Skin of body (tissue), 1 donor: ENCODE measurements at regions not wholly inside any gene's neighbourhood (a gene's known extent, or its start where the extent isn't known, plus 50 kb on each side); places are given as distances from the start of the nearest gene placed in this dataset.

ENCODE experiments used
- DNase-seq: peaks from one replicate; lab custom pipeline; 2025; lab: John Stamatoyannopoulos, UW

- DNase-seq, result no peak
Measured at GRCh38 chr6:108734271-108734922, 113.8 kb upstream of the ARMC2 start.

- no peak for DNase-seq
Measured at GRCh38 chr6:108735310-108736001, 112.8 kb upstream of the ARMC2 start.

- no peak for DNase-seq
Measured at GRCh38 chr6:108736002-108736361, 112.2 kb upstream of the ARMC2 start.

- DNase-seq, result no peak
Measured at GRCh38 chr6:108736832-108737231, 111.4 kb upstream of the ARMC2 start.

GRCh38 chr6:108737594-108738546 is 110.4 kb upstream of the ARMC2 start:
- peak; percentile 64 for DNase-seq

GRCh38 chr6:108738684-108739416 is 109.4 kb upstream of the ARMC2 start:
- DNase-seq, result no peak

GRCh38 chr6:108739496-108740330 is 108.5 kb upstream of the ARMC2 start:
- no peak for DNase-seq

GRCh38 chr6:108741331-108741989 is 106.8 kb upstream of the ARMC2 start:
- peak; percentile 12 for DNase-seq

GRCh38 chr6:108742041-108742440 is 106.2 kb upstream of the ARMC2 start:
- DNase-seq, result no peak

DNA sequence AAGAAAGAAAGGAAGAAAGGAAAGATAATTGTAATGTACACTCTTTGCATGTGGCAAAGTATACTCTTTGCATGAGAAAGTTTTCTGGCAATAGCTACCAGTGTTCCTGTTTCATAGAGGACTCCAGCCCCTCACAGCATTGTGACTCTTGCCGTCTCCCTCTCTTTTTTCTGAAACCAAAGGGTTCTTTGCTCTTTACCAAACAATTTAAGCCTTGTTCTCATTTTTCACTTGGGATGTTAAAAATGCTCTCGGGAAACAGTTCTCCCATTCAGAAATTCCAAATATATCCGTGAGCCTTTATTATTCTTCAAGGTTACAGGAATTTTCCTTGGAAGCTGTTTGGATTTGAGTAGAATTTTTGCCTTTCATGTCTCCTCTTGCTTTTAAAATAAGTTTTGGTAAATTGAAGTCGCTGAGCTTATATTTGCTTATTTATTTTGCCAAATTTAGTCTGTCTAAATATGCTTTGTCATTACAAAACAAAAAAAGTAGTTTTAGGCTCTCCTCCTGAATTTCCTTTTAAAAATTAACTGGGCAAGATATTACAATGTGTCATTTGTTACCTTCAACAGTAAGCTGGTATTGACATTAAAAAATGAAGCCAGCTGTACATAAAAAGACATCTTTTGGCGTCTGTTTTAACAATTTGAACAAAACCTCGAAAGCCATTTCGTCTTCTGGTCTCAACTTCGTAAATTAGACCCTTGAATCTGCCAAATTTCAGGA is 103.8 kb upstream of the ARMC2 start:
- DNase-seq, result no peak

DNA sequence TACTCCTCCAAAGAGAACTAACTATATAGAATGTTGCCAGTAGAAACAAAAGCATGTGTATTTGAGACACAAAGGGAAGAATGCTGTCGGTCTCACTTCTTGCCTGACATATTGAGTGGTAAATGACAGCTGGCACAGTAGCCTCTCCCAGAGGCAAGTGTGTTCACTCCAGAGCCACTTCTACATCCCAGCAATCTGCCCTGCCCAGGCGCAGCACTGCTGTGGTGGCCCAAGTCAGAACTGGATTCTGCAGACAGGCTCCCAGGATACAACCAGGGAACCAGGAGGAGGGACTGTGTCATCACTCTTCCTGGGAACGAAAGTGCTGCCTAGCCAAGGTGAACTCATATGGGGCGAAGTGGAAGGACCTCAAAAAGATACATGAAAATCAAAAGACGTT is 103.2 kb upstream of the ARMC2 start:
- DNase-seq, result no peak

DNA sequence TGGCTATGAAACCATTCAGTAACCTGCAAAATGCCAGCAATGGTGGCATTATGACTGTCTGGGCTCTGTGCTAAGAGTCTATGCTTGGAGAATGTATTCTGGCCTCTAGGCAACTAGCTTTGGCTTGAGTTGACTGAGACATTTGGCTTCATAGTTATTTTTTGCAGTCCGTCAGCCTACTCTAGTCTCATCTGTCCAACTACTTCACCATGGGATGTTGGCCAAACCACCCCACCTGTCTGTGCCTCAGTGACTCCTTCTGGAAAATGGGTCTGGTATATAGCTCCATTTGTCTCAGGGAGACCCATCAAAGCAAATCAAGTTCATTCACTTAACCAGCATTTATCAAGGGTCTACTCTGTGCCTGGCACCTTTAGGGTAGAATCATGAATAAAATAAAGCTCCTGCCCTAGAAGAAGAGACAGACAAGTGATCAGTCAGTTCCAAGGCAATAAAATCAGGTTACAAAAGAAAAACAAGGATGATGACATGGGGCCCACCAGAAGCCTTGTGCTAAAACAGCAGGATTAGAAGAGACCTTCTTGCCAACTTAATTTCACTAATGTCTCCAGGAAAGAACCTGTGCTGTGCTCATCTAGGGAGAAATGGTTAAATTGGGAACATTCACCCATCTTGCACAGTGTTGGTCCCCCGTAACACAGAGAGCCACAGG is 102.4 kb upstream of the ARMC2 start:
- DNase-seq, result no peak

DNA sequence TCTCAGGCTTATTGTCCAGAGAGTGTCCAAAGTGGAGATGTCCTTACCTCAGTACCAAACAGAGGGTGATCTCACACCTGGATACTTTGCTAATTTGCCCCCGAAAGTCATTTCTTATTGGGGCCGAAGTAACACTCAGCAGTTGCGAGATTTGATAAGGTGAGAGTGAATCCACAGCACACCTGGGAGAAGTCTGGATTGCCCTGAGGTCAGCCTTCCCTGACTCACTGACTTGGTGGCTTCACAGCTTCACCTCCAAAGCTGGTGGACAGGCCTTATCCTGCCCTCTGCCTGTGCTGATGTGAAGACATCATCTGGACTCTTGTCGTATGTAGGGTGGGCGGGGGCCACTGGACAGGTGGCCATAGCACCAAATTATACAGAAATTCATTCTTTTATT is 101.9 kb upstream of the ARMC2 start:
- DNase-seq, result no peak

DNA sequence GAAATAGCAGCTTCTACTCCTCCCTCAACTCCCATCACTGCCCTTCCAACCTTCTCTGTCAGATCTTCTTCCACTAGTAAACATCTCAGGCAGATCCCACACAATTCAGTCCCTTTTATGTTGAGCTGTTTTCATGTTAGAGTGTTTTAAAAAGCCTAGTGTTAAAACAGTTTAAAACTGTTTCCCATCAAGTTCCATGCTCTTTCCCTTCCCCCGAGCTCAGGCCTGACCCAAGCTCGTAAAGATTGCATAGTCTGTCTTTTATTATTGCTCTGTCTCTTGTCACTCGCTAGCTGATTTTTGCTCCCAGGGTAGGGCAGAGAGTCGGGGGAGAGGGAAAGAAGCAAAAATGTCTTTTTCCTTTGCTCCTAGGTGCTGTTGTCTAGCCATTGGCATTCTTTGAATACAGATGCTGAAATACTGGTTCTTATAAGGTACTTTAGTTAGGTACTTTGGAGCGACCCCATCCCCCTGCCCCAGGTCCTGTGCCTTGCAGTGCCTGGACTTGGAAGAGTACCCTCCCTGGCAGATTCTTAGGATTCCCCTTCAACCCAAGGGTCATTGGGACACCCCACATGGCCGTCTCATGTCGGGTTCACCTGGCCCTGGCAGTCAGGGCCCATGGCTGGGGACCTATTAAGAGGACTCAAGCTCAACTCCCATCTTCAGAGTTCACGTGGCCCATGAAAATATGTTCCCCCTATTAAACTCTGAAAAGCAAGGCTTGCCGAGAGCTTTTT is 101.2 kb upstream of the ARMC2 start:
- DNase-seq, result no peak

- no peak for DNase-seq
Measured at GRCh38 chr6:108748055-108748454, 100.2 kb upstream of the ARMC2 start.

GRCh38 chr6:108748959-108749358 is 99.3 kb upstream of the ARMC2 start:
- DNase-seq, result no peak

DNA sequence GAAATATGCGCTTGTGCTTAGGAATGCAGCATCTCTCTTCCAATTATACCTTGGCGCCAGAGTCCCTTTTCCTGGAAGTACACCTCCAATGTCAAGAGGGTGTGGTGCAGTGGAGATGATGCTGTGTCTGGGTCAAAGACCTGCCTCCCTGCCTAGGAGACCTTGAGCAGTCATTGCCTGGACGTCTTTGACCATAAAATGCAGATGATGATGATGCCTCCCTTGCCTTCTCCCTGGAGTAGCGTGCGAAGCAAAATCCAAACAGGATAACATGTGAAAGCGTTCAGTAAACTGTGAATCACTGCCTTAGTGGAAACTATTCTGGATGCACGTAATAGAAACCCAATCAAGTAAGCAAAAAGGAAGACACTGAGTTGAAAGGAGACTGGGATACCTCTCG is 97.4 kb upstream of the ARMC2 start:
- DNase-seq, result no peak

- DNase-seq, result no peak
Measured at GRCh38 chr6:108751282-108751681, 96.9 kb upstream of the ARMC2 start.
